CD4-positive, alpha-beta T cell treated with Interleukin-4 for 4 hours (primary cell): ENCODE measurements at regions not wholly inside any gene's neighbourhood (a gene's known extent, or its start where the extent isn't known, plus 50 kb on each side); places are given as distances from the start of the nearest gene placed in this dataset.

ENCODE experiments used
- DNase-seq: peaks from one replicate; pipeline ENCODE4 v3.0.0-alpha.2; 2020

DNA sequence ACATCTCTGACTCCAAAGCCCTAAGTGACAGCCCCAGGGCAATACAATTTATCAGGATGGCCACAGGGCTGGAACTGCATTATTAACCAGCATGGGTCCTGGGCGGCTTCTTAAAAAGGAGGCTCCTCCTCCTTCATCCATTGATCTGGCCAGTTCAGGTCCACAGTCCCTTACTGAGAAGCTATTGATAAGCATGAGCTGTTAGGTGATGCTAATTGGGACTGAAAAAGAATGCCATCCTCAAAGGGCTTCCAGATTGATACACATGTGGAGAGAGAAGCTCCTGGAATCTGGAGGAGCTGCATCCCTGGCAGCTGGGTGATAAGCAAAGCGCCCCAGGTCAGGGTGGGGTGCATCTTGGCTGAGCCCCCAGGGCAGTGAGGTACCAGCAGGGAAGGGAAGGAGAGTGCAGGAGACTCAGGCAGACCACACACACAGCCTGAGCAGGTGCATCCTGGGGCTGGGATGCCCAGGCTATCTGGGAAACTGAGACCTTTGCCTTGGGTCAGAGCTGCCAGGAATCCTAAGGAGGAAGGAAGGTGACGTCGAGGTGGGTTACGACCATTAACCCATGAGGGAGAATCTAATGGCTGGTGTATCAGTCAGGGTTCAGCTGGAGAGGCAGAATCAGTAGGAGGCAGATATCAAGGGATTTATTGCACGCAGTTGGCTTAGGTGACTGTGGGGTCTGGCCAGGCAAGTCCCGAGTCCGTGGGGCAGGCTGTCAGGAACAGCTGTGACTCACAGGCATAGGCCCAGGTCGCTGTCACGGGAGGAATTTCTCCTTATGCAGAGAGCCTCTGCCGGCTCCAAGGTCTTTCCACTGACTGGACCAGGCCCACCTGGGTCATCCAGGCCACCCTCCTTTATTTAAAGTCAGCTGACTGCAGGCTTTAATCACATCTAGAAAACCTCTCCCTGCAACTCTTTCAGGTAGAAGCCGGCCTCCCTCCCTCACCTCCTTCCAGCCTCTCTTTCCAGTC lies 261.2 kb downstream of the BMP7 start:
- no peak for DNase-seq

DNA sequence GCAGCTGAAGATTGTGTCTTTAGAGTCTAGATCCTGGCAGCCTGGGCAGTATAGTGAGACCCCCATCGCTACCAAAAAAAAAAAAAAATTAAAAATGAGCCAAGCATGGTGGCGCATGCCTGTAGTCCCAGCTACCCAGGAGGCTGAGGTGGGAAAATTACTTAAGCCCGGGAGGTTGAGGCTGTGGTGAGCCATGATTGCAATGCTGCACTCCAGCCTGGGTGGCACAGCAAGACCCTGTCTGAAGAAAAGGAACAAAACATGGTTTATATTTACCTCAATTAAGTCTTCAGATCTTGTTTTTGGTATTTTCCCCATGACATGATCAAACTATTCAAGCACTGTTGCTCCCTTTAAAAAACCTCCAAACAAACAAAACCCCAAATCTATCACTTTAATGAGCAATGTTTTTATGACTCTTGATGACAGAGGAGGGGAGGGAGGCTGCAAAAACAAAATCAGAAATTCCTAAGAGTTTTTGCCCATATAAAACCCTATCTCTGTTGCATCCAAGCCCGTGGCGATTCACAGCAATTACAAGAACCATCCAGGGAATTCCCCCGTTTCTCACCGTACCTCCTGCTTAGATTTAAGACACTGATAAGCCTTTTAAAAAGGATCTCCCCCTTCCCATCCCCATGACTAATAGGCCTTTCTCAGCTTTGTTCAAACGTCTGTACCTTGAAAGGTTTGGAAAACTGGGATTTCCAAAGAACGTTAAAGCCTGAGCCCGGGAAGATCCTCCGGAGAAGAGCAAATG lies 259.9 kb downstream of the BMP7 start:
- DNase-seq: no peak

DNA sequence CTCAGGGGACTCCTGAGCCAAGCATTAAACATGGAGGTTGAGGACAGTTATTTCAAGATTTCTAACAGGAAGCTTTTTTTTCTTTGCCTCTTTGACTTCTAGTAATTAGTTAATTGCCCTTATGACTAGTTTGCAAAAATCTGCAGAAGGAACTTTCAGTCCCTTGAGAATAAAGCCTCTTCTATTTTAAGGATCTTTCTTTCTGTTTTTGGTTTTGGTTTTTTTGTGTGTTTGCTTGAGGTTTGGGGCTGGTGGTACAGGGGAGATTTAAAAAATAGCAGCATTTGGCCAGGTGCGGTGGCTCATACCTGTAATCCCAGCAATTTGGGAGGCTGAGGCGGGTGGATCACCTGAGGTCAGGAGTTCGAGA lies 259.3 kb downstream of the BMP7 start:
- no peak for DNase-seq

DNA sequence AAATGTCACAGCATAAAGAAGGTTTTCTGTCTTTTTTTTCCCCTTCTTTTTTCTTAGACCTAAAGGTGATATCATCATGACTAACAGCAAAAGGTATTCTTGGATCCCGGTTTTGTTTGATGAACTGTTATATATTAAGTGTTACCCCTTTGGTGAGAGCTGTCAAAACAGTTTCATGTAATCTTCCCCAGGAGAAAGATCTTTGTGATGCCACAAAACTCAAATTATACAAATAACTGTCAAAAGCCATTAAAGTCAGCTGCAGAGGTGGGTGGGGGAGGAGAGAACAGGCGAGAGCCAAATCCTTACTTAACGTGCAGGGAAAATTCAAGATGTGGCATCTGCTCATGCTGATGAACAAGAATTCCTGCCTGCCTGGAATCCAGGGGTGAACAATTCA lies 258.2 kb downstream of the BMP7 start:
- no peak for DNase-seq

DNA sequence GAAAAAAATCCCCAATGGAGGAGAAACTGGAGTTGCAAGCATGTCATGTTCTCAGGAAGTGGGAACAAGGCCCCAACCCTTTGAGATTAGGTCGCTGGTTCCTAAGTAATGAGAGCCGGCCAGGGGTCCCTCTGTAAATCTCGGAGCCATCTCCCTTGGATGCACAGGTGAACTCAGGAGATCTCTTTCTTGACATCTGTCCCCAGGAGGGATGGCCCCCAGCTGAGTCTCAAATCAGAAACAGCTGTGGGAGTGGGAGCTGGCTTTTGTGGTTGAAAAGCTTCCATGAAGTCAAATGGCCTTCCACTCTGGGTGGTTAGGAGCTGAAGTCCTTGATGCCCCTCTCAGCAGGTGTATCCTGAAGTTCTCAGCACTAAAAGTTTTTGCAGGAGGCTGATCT lies 257.1 kb downstream of the BMP7 start:
- no peak for DNase-seq

DNA sequence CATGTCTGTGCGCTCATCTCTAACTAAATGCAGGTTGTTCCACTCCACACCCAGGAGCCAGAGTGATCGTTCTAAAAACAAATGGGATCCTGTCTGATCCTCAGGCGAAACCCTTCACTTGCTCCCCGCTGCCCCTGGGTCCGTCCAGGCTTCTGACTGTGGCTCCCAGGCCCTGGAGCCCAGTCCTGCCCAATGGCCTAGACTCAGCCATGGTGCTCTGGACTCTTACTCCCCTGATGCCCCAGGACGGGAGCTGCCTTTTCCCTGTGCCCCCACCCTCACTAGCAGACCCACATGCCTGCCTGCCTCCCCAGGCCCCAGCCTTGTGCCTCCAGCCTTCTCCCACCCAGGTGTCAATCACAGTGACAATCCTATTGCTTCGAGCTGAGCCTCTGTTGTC lies 256.7 kb downstream of the BMP7 start:
- DNase-seq: no peak

DNA sequence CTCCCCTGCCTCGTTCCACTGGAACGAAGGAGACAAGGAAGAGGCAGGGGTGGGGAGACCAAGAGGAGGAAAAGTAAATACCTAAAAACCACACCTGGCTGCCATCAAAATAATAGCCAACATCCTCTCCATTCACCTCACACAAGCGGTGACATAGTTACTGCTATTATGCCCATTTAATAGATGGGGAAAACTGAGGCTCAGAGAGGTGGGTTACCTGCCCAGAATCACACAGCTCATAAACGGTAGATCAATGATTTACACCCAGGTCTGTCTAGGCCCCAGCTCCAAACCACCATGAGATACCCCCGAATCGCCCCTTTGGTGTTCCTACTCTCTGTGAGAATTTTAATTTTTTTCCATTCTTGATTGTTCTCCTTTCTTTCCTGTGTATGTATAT lies 253.8 kb downstream of the BMP7 start:
- no peak for DNase-seq

DNA sequence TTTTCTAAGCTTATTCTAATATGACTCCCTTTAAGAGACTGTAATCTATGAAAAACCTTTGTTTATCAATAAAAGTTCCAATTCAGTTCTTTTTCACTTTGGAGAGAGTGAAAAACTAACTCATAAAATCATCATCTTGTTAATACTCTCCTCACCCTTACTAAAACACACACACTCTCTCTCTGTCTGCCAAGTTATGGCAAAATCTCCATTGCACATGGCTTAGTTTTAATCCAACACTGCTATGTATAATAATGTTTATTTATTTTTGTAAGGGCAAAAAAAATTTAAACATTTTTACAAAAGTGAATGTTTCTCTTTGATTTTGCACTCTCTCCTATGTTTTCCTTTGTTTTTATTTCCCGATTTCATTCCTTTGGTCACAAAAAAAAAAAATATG lies 253.2 kb downstream of the BMP7 start:
- DNase-seq: no peak

DNA sequence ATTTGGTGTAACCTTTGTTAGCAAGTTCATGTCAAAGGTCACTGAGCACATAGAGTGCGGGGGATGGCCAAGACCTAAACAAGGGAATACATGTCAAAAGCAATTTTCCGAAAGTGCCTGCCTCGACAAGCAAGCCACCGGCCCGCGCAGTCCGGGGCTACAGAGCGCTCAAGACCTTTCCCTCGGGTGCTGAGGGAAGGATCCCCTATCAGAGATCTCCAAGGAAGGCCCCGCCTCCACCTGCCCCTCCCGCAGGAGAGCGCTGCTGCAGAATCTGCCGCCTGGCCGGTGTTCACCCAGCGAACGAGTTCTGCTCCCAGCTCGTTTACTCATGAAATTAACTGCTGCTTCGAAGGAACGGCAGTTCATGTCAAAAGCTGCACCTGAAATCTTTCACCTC lies 252.7 kb downstream of the BMP7 start:
- no peak for DNase-seq

DNA sequence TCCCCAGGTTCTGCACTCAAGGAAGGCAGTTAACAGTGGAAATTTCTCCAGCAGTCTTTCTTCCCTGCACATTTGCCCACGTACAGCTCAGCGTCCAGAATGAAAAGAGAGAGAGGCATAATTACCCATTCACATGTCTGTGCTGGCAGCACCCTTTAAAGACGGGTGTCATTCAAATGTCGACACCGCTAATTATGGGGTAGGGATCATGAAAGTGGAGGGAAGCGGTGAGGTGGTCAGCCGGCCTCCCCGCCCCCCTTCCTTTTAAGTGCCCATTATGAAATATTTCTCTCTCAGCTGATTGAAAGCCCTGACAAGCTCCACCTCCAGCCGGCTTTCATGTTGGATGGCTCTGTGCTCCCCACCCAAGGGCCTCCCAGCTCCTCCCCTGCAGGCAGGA lies 246.1 kb downstream of the BMP7 start:
- no peak for DNase-seq

DNA sequence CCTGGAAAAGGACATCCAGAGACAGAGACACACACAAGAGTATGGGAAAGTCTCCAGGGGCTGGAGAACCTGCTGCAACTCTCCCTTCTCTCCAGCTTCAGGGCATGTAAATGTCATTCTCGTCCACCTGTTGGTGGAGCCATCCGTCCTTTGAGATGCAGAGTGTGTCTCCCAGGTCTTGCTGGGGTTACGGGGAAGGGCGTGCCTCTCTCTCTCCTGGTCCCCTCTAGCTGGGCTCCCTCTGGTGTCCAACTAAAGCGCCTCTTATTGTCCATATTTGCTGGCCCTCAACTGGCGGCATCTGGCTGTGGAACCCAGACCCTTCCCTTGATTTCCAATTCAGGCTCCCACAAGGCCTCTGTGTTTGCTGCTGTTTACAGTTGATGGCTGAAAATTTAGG lies 244.1 kb downstream of the BMP7 start:
- no peak for DNase-seq

DNA sequence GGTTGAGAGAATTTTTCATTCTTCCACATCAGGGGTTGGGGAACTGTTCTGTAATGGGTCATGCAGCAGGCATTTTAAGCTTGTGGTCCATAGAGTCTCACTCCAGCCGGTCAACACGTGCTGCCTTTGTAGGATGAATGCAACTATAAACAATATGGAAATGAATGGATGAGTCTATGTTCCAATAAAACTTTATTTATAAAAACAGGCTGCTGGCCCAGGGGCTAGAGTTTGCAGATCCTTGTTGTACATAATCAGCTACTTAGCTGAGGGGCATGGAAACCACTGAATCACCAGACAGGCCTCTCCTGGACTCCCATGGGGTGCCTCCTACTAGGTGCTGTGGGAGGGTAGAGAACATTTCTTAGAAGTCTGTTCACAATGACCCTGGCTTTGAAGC lies 243.4 kb downstream of the BMP7 start:
- no peak for DNase-seq

DNA sequence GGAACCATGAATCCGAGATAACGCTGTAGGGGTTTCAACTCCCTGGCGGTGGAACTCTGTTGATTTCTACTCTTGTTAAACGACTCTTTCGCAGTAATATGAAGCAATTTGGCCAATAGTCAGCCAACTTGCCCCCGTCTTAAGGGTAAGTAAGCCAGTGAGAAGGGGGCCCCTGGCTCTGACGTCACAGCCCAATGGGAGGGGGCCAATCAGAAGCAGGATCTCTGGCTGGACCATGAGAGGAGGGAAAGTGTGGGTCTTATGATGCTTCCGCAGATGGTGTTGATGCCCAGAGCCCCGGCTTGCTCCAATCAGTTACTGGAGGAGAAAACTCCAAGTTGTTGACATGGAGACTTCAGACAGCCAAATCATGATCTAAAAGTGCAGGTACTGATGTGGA lies 242.4 kb downstream of the BMP7 start:
- DNase-seq: no peak

DNA sequence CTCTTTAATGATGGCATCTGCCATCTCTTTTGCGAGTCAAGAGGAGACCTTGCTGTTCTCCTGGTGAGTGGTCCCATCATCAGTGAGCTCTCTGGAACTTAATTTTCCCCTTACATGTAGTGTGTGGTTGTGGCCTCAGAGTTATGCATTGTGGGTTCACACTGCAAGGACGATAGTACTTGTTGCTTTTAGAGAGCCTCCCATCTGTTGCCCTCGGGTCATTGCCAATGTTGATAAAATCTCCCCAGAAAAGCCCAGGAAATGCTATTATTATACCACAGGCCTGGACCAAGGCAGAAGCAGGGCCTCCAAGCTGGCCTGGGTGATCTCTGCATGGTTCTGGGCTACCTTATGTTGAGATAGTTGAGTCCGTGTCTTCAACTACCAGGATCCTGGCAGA lies 241.6 kb downstream of the BMP7 start:
- DNase-seq: no peak

DNA sequence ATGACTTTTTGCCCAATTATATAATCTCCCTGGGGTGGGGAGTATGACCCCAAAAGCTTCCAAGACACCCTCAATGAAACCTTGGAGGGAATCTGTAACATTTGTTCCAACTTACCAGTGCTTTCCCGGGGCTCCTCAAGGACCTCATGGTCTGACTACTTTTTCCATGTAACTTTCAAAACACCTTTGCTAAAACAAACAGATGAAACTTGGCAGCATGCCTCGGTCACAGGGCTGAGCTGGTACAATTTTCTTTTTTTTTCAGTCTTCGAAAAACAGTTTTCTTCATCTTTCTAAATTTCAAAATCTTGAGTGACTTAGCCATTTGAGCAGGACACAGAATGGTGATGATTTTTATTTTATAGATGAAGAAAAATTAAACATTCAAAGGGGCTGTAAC lies 241.2 kb downstream of the BMP7 start:
- no peak for DNase-seq

DNA sequence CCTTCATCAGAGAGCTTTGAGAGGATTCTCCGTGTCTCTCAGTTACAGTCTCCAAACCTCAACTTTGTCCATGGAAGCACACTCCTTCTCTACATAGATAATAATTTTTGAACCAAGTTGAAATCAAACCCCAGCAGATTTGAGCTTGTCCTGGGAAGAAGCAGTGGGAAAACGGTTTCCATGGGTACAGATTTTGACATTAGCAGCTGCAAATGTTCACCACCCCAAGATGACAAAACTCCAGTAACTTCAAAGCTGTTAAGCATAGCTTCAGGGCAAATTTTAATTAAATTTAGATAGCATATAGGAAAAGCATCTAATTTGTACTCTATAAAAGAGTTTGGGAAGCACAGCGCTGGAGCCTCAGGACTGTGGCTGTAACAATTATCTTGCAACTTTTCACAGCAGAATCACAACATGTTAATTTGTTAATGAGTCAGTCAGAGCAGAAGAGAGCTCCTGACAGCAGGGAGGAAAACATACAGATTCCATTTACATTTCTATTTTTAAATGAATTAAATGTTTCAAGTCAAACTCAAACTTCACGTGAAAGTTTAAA lies 240.7 kb downstream of the BMP7 start:
- DNase-seq: no peak

DNA sequence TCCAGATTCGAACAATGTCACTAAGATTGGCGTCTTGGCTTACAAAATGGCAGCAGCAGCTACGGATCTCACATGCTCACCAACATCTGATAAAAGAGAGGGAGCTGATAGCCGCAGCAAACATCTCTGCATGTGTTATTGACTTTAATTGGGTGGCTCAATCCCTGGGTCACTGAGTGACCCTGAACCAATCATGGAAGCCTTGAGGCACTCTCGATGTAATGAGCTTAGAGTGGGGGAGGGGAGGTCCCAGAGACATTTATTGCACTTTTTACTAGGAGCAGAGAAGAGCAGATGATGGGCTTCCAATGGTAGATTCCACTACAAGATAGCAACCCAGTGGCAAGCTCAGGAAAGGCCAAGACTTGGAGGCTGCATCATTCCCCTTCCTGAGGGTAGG lies 238.7 kb downstream of the BMP7 start:
- no peak for DNase-seq

DNA sequence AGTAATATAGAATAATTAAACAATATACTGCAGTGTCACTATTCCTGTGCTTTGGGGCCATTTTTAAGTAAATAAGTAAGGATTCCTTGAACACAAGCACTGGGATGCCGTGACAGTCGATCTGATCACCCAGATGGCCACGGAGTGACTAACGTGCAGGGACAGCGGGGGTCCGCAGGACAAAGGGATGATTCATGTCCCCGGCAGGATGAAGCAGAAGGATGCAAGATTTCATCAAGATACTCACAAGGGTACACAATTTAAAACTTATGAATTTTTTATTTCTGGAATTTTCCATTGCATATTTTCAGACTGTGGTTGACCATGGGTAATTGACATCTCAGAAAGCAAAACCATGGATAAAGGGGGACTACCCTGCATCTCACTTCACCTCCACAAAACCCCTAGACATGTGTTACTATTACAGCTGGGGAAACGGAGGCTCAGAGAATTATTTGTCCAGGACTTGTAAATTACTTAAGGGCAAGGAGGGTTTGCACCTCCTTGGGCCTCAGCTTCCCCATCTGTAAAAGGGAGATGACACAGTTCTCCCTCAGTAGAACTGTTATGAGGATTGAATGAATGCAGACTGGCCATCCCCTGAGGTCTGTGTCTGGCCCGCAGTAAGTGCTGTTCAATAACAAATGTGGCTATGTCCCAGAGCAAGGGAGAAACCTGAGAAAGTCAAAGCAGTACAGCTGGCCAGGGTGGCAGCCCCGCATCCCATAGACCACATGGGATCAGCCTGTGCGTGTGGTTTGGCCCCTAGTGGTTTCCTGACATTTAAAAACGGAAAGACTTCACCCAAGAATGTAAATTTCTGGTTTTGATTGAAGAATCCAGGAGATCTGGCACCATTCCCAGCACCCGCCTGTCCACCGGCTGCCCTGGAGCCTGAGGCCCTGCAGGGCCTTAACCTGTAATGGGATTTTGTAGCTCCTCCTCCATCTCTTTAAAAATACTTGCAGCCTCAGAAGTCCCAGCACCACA lies 235.5 kb downstream of the BMP7 start:
- DNase-seq: no peak

DNA sequence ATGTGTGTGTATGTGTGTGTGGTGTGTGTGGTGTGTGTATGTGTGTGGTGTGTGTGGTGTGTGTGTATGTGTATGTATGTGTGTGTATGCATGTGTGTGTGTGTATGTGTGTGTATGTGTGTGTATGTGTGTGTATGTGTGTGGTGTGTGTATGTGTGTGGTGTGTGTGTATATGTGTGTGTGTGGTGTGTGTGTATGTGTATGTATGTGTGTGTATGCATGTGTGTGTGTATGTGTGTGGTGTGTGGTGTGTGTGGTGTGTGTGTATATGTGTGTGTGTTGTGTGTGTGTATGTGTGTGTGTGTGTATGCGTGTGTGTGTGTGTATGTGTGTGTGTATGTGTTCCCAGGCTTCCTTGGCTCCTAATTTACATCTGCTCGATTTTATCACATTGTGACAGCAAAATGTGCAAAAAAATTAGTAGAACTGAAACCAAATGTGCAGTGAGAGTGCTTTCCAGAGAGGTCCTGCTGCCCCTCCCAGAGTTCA lies 234.5 kb downstream of the BMP7 start:
- DNase-seq: no peak

DNA sequence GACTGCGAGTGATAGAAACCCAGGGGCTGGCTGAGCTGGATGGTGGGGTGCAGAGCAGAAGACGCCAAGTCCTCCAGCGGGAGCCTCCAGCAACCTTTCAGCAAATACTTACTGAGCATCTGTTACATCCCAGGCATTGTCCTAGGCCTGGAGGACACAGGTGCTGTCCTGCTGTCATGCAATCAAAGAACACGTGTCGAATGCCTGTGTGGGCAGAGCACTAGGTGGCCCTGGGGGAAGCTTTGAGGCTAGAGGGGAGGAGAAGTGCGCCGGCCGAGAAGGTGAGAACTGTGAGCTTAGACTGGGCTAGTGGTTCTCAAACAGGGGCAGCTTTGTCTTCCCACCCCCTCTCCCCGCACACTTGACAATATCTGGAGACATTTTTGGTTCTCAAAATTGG lies 233.6 kb downstream of the BMP7 start:
- DNase-seq: no peak

DNA sequence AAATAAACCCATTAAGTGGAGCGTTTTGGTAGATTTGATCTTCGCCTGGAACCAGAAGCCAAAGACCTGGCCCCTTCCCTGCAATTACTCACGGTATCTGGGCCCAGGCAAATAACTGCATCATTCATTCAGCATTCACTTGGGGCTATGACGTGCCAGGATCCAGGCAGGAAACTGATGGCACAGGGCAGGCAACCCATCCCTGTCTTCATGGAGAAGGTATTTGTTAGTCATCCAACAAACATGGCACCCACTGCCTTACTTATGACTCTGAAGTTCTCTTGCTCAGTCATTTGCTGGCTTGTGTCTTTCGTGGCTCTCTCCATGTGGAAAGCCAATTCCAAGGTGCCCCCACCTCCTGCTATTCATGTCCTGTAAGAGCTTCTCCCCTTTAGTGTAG lies 232.4 kb downstream of the BMP7 start:
- no peak for DNase-seq

DNA sequence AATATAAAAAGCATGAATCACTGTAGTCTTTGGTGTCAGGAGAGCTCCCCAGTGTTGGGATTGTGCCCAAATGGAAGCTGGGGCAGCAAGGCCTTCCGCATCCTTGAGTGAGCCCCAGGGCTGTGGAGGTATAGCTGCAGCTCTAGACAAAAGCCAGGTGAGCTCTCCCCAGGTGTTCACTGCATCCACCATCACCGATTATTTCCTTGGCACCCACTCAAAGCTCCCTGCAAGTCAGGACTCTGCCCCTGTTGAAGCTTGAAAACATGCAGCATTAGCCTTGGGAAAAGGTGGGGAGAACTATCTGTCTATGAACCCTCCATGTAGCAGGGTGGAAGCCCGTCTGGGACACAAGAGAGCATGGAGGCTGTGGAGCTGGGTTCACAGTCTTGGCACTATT lies 228.8 kb downstream of the BMP7 start:
- DNase-seq: no peak
